RWPE2 (cell line): ENCODE measurements at regions not wholly inside any gene's neighbourhood (a gene's known extent, or its start where the extent isn't known, plus 50 kb on each side); places are given as distances from the start of the nearest gene placed in this dataset.

Experiments
- ATAC-seq: fragments of 200-7000 bp; cut with Tn5 transposase; 3 replicates; pipeline ENCODE4 v1.9.1; 2021; ENCODE audit warnings: low read depth
- DNase-seq: peaks from one replicate; pipeline ENCODE4 v3.0.0-alpha.2; 2020; ENCODE audit warnings: low spot score
- H3K27ac ChIP-seq: fragments of 450-650 bp; 2 replicates; pipeline ENCODE4 v1.5.1; 2017; ENCODE audit warnings: mild to moderate bottlenecking; ENCODE audit not compliant: poor library complexity, severe bottlenecking
- H3K27me3 ChIP-seq: fragments of 250-450 bp; sonication (Bioruptor Pico); 2 replicates; pipeline ENCODE4 v1.5.1; 2021; ENCODE audit warnings: mild to moderate bottlenecking, moderate library complexity; ENCODE audit not compliant: insufficient read depth, poor library complexity, severe bottlenecking
- H3K36me3 ChIP-seq: fragments of 250-450 bp; sonication (Bioruptor Pico); 2 replicates; pipeline ENCODE4 v1.5.1; 2020; ENCODE audit warnings: low read depth, mild to moderate bottlenecking, moderate library complexity
- H3K4me1 ChIP-seq: fragments of 250-450 bp; sonication (Bioruptor Pico); 2 replicates; pipeline ENCODE4 v1.5.1; 2021; ENCODE audit warnings: mild to moderate bottlenecking, moderate library complexity; ENCODE audit not compliant: insufficient read depth, poor library complexity, severe bottlenecking
- H3K4me3 ChIP-seq: fragments of 250-450 bp; sonication (Bioruptor Pico); 2 replicates; pipeline ENCODE4 v1.5.1; 2021; ENCODE audit warnings: mild to moderate bottlenecking, moderate library complexity; ENCODE audit not compliant: severe bottlenecking
- H3K9me3 ChIP-seq: fragments of 250-450 bp; sonication (Bioruptor Pico); 2 replicates; pipeline ENCODE4 v1.5.1; 2021; ENCODE audit warnings: mild to moderate bottlenecking, moderate library complexity; ENCODE audit not compliant: severe bottlenecking
- CTCF ChIP-seq: fragments of 450-650 bp; IDR thresholded peaks from one replicate; pipeline ENCODE4 v1.5.1; 2017; ENCODE audit warnings: mild to moderate bottlenecking, moderate library complexity; ENCODE audit not compliant: poor library complexity, severe bottlenecking

- Histone ChIP-seq H3K9me3 (no peaks in the 10 kb centered on the region), H3K4me3 (no peak overlapping the region), H3K36me3 (no peaks in the 10 kb centered on the region), H3K4me1 (no peaks in the 10 kb centered on the region), H3K27me3 (no peaks in the 10 kb centered on the region), H3K27ac (no peak overlapping the region)
- TF ChIP-seq CTCF: no peak
- DNase-seq: no peak
- no peak for ATAC-seq
These were observed 245.3 kb downstream of the QKI start for GRCh38 chr6:163659803-163660202.

- no peak overlapping the region for H3K4me3 ChIP-seq
- H3K27ac ChIP-seq: no peak overlapping the region
- no peak for DNase-seq
- H3K4me1 ChIP-seq: no peaks in the 10 kb centered on the region
- no peak for ATAC-seq
- no peaks in the 10 kb centered on the region for H3K36me3 ChIP-seq
- H3K9me3 ChIP-seq: no peaks in the 10 kb centered on the region
- H3K27me3 ChIP-seq: no peaks in the 10 kb centered on the region
- TF ChIP-seq CTCF: no peak
These were observed 241.0 kb downstream of the QKI start for GRCh38 chr6:163655217-163656121.

- H3K4me3 ChIP-seq: no peak overlapping the region
- no peak for TF ChIP-seq CTCF
- ATAC-seq (no peak), DNase-seq (no peak)
- H3K4me1 ChIP-seq: no peaks in the 10 kb centered on the region
- no peaks in the 10 kb centered on the region for H3K9me3 ChIP-seq
- H3K27ac ChIP-seq: no peak overlapping the region
- H3K36me3 ChIP-seq: no peaks in the 10 kb centered on the region
- no peaks in the 10 kb centered on the region for H3K27me3 ChIP-seq
These were observed 237.6 kb downstream of the QKI start for GRCh38 chr6:163651915-163652668.

GRCh38 chr6:163651426-163651825, 236.9 kb downstream of the QKI start:
- Histone ChIP-seq H3K9me3 (no peaks in the 10 kb centered on the region), H3K36me3 (no peaks in the 10 kb centered on the region), H3K4me1 (no peaks in the 10 kb centered on the region), H3K4me3 (no peak overlapping the region), H3K27me3 (no peaks in the 10 kb centered on the region), H3K27ac (no peak overlapping the region)
- no peak for TF ChIP-seq CTCF
- ATAC-seq (no peak), DNase-seq (no peak)
